Vagina (tissue), 2 donors: ENCODE measurements at regions not wholly inside any gene's neighbourhood (a gene's known extent, or its start where the extent isn't known, plus 50 kb on each side); places are given as distances from the start of the nearest gene placed in this dataset.

Experiments
- CTCF ChIP-seq, 3 experiments: fragments of 450-650 bp in 2 of 3; fragments of 200-600 bp in 1 of 3; sonication (generic) in 1 of 3; IDR thresholded peaks; one replicate each; pipeline ENCODE4 v1.5.1; 2017 to 2019; ENCODE audit warnings: antibody characterized with exemption in 3 of 3, mild to moderate bottlenecking in 2 of 3, moderate library complexity in 2 of 3
- POLR2A ChIP-seq, 2 donors: fragments of 450-650 bp; IDR thresholded peaks; one replicate each; pipeline ENCODE4 v1.6.1; 2017; ENCODE audit warnings: antibody characterized with exemption in 2 of 2, mild to moderate bottlenecking in 2 of 2, moderate library complexity in 2 of 2
- POLR2AphosphoS5 ChIP-seq, 2 donors: sonication (generic); formaldehyde crosslinking; IDR thresholded peaks; one replicate each; pipeline ENCODE4 v1.9.0; 2017; ENCODE audit warnings: antibody characterized with exemption in 2 of 2, mild to moderate bottlenecking in 2 of 2, low read depth in 1 of 2; ENCODE audit not compliant: insufficient read depth in 1 of 2

GRCh38 chr15:31483053-31483985 is 156.7 kb downstream of the KLF13 start:
- TF ChIP-seq CTCF (IDR thresholded peaks at IDR 0.05): no peak
- TF ChIP-seq POLR2AphosphoS5 (IDR thresholded peaks at IDR 0.05; ENCODE audit: insufficient read depth in 1 of 2, low read depth in 1 of 2): no peak
- no peak for TF ChIP-seq POLR2A (IDR thresholded peaks at IDR 0.05)
